H9 (cell line): ENCODE measurements at regions not wholly inside any gene's neighbourhood (a gene's known extent, or its start where the extent isn't known, plus 50 kb on each side); places are given as distances from the start of the nearest gene placed in this dataset.

Source experiments
- DNase-seq: peaks from one replicate; pipeline ENCODE4 v3.0.0-alpha.2; 2017
- H2AFZ ChIP-seq: one replicate; pipeline ENCODE4 v1.6.1; 2013; ENCODE audit warnings: mild to moderate bottlenecking, low read length, control low read depth, moderate library complexity
- H2AK5ac ChIP-seq: 2 replicates; pipeline ENCODE4 v1.6.1; 2013; ENCODE audit warnings: low read length, control low read depth, mixed read lengths; ENCODE audit not compliant: insufficient read length
- H2BK120ac ChIP-seq: one replicate; pipeline ENCODE4 v1.6.1; 2013; ENCODE audit warnings: low read depth, mild to moderate bottlenecking, low read length, control low read depth, inconsistent platforms; ENCODE audit not compliant: poor library complexity, severe bottlenecking
- H2BK12ac ChIP-seq: 2 replicates; pipeline ENCODE4 v1.6.1; 2013; ENCODE audit warnings: low read length, control low read depth, mixed read lengths, low read depth; ENCODE audit not compliant: insufficient read length
- H2BK15ac ChIP-seq: 2 replicates; pipeline ENCODE4 v1.6.1; 2013; ENCODE audit warnings: low read depth, low read length, control low read depth
- H2BK20ac ChIP-seq: one replicate; pipeline ENCODE4 v1.6.1; 2013; ENCODE audit warnings: low read depth, mild to moderate bottlenecking, low read length, control low read depth, inconsistent platforms; ENCODE audit not compliant: poor library complexity, severe bottlenecking
- H2BK5ac ChIP-seq: 2 replicates; pipeline ENCODE4 v1.6.1; 2013; ENCODE audit warnings: low read length, control low read depth, mixed read lengths; ENCODE audit not compliant: insufficient read length
- H3K14ac ChIP-seq: 2 replicates; pipeline ENCODE4 v1.6.1; 2013; ENCODE audit warnings: low read length, control low read depth; ENCODE audit not compliant: insufficient read depth
- H3K18ac ChIP-seq: 2 replicates; pipeline ENCODE4 v1.6.1; 2013; ENCODE audit warnings: low read depth, mild to moderate bottlenecking, mixed read lengths, low read length, control low read depth; ENCODE audit not compliant: insufficient read length
- H3K23ac ChIP-seq: 2 replicates; pipeline ENCODE4 v1.6.1; 2013; ENCODE audit warnings: low read length, control low read depth, mixed read lengths, low read depth; ENCODE audit not compliant: insufficient read length
- H3K23me2 ChIP-seq: 2 replicates; pipeline ENCODE4 v1.6.1; 2013; ENCODE audit warnings: low read depth, mild to moderate bottlenecking, mixed read lengths, low read length, control low read depth; ENCODE audit not compliant: insufficient read length, poor library complexity, severe bottlenecking
- H3K27ac ChIP-seq: 2 replicates; pipeline ENCODE4 v1.5.1; 2013; ENCODE audit warnings: low read length, control low read depth, mixed read lengths, low read depth; ENCODE audit not compliant: insufficient read length
- H3K27me3 ChIP-seq: 2 replicates; pipeline ENCODE4 v1.6.1; 2013; ENCODE audit warnings: low read length, control low read depth, inconsistent platforms; ENCODE audit not compliant: insufficient read depth
- H3K4ac ChIP-seq: 2 replicates; pipeline ENCODE4 v1.6.1; 2013; ENCODE audit warnings: low read depth, mild to moderate bottlenecking, control low read depth, inconsistent platforms, low read length, moderate library complexity
- H3K4me1 ChIP-seq: 2 replicates; pipeline ENCODE4 v1.6.1; 2013; ENCODE audit warnings: low read length, control low read depth, inconsistent platforms; ENCODE audit not compliant: insufficient read depth
- H3K4me2 ChIP-seq: 2 replicates; pipeline ENCODE4 v1.6.1; 2013; ENCODE audit warnings: low read length, control low read depth, mixed read lengths; ENCODE audit not compliant: insufficient read length, insufficient read depth
- H3K56ac ChIP-seq: 2 replicates; pipeline ENCODE4 v1.6.1; 2013; ENCODE audit warnings: low read depth, mild to moderate bottlenecking, mixed read lengths, low read length, control low read depth; ENCODE audit not compliant: insufficient read length
- H3K79me1 ChIP-seq: 2 replicates; pipeline ENCODE4 v1.6.1; 2013; ENCODE audit warnings: low read depth, mild to moderate bottlenecking, moderate library complexity, low read length, control low read depth, inconsistent platforms; ENCODE audit not compliant: insufficient read depth, poor library complexity, severe bottlenecking
- H3K79me2 ChIP-seq: 2 replicates; pipeline ENCODE4 v1.6.1; 2013; ENCODE audit warnings: low read length, control low read depth, inconsistent platforms; ENCODE audit not compliant: insufficient read depth
- H3K9ac ChIP-seq: 2 replicates; pipeline ENCODE4 v1.6.1; 2013; ENCODE audit warnings: low read length, control low read depth, mixed read lengths; ENCODE audit not compliant: insufficient read length; ENCODE audit errors: extremely low read depth
- H3K9me3 ChIP-seq: one replicate; pipeline ENCODE4 v1.6.1; 2013; ENCODE audit warnings: low read depth, low read length, inconsistent platforms; ENCODE audit not compliant: control insufficient read depth
- H3T11ph ChIP-seq: one replicate; pipeline ENCODE4 v1.6.1; 2013; ENCODE audit warnings: mild to moderate bottlenecking, low read length, control low read depth, inconsistent platforms
- H4K20me1 ChIP-seq: one replicate; pipeline ENCODE4 v1.6.1; 2013; ENCODE audit not compliant: control insufficient read depth, insufficient read length, insufficient read depth
- H4K5ac ChIP-seq: 2 replicates; pipeline ENCODE4 v1.6.1; 2013; ENCODE audit warnings: low read depth, mild to moderate bottlenecking, mixed read lengths, low read length, control low read depth; ENCODE audit not compliant: insufficient read length
- H4K8ac ChIP-seq: replicated peaks from 2 replicates; pipeline ENCODE4 v1.6.1; 2013; ENCODE audit warnings: low read length, control low read depth, mixed read lengths, low read depth; ENCODE audit not compliant: insufficient read length
- H4K91ac ChIP-seq: 2 replicates; pipeline ENCODE4 v1.6.1; 2013; ENCODE audit warnings: low read depth, mild to moderate bottlenecking, moderate library complexity, mixed read lengths, low read length, control low read depth; ENCODE audit not compliant: insufficient read length
- H3K27ac Mint-ChIP-seq, 3 experiments: 2 replicates in 2 of 3; 3 replicates in 1 of 3; pipeline ENCODE4 v1.8.0; 2020 to 2021; ENCODE audit warnings: mixed read lengths in 3 of 3, mild to moderate bottlenecking in 1 of 3, moderate library complexity in 1 of 3
- H3K27me3 Mint-ChIP-seq: 2 replicates; pipeline ENCODE4 v1.8.0; 2021; ENCODE audit warnings: low read depth, mild to moderate bottlenecking, moderate library complexity, mixed read lengths
- H3K36me3 Mint-ChIP-seq, 3 experiments: 2 replicates in 2 of 3; 3 replicates in 1 of 3; pipeline ENCODE4 v1.8.0; 2020 to 2021; ENCODE audit warnings: low read depth in 3 of 3, mixed read lengths in 3 of 3; ENCODE audit not compliant: insufficient read depth in 1 of 3
- H3K4me1 Mint-ChIP-seq, 2 experiments: 2 replicates each; pipeline ENCODE4 v1.8.0; 2020; ENCODE audit warnings: mixed read lengths in 2 of 2
- H3K4me3 Mint-ChIP-seq, 2 experiments: 2 replicates in 1 of 2; 3 replicates in 1 of 2; pipeline ENCODE4 v1.8.0; 2020 to 2021; ENCODE audit warnings: mild to moderate bottlenecking in 2 of 2, mixed read lengths in 2 of 2, moderate library complexity in 1 of 2
- H3K9me3 Mint-ChIP-seq, 2 experiments: 2 replicates in 1 of 2; 3 replicates in 1 of 2; pipeline ENCODE4 v1.8.0; 2020; ENCODE audit warnings: mild to moderate bottlenecking in 2 of 2, mixed read lengths in 2 of 2, moderate library complexity in 1 of 2
- TF ChIP-seq, protein P1 (sequence below): fragments of 200-600 bp; sonication (generic); conservative IDR thresholded peaks from 3 replicates; pipeline ENCODE4 v1.8.0; 2021; ENCODE audit warnings: antibody characterized with exemption, mild to moderate bottlenecking

DNA sequence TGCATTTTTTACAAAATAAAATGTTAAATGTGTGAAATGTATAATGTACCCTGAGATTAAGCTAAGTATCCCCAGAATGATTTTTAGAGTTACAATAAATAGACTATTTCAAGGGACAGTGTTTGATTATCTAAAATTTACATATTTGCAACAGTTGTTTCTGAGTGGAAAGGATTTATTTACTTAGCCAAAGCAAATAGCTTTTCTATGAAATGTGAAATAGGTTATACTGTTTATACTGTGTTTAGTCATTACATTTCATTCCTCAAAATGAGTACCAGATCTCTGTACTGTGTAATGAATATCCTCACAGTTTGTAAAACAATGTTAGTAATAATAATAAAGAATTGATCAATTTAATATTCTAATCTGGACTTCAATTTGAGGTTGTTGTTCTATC, 1019.0 kb downstream of the NR2F1-AS1 start:
- Histone ChIP-seq H2BK120ac (no peak overlapping the region), H3K9me3 (no peaks in the 10 kb centered on the region), H3K18ac (no peak overlapping the region), H3K14ac (no peak overlapping the region), H3K23ac (no peak overlapping the region), H4K20me1 (no peaks in the 10 kb centered on the region), H3K9ac (no peak overlapping the region), H4K8ac (no peak overlapping the region), H2BK5ac (no peak overlapping the region), H3T11ph (no peak overlapping the region), H3K79me1 (no peaks in the 10 kb centered on the region), H3K27me3 (no peaks in the 10 kb centered on the region), H3K4ac (no peak overlapping the region), H2BK12ac (no peak overlapping the region), H2AK5ac (no peak overlapping the region), H2BK15ac (no peak overlapping the region), H3K27ac (no peak overlapping the region), H3K56ac (no peak overlapping the region), H2BK20ac (no peak overlapping the region), H3K4me1 (no peaks in the 10 kb centered on the region), H4K91ac (no peak overlapping the region), H4K5ac (no peak overlapping the region), H3K4me2 (no peak overlapping the region), H3K79me2 (no peaks in the 10 kb centered on the region), H2AFZ (no peak overlapping the region), H3K23me2 (no peaks in the 10 kb centered on the region)
- no peak overlapping the region for H3K4me3 Mint-ChIP-seq
- no peaks in the 10 kb centered on the region for H3K27me3 Mint-ChIP-seq
- no peak for DNase-seq
- H3K9me3 Mint-ChIP-seq: no peaks in the 10 kb centered on the region
- no peaks in the 10 kb centered on the region for H3K36me3 Mint-ChIP-seq
- peaks cover 13% of the 10 kb centered on the region in 2 experiments for H3K4me1 Mint-ChIP-seq
- TF ChIP-seq, protein P1, sequence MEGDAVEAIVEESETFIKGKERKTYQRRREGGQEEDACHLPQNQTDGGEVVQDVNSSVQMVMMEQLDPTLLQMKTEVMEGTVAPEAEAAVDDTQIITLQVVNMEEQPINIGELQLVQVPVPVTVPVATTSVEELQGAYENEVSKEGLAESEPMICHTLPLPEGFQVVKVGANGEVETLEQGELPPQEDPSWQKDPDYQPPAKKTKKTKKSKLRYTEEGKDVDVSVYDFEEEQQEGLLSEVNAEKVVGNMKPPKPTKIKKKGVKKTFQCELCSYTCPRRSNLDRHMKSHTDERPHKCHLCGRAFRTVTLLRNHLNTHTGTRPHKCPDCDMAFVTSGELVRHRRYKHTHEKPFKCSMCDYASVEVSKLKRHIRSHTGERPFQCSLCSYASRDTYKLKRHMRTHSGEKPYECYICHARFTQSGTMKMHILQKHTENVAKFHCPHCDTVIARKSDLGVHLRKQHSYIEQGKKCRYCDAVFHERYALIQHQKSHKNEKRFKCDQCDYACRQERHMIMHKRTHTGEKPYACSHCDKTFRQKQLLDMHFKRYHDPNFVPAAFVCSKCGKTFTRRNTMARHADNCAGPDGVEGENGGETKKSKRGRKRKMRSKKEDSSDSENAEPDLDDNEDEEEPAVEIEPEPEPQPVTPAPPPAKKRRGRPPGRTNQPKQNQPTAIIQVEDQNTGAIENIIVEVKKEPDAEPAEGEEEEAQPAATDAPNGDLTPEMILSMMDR: no peak
- no peak overlapping the region for H3K27ac Mint-ChIP-seq
